ENCODE measurements at regions not wholly inside any gene's neighbourhood (a gene's known extent, or its start where the extent isn't known, plus 50 kb on each side); places are given as distances from the start of the nearest gene placed in this dataset.

- WGBS, 2 experiments (ENCODE audit: extremely low coverage in 2 of 2, insufficient read length in 1 of 2) = 67% methylated on average over 3 of the region's 7 CpGs; no CpG with 5 or more reads in 1 of the 2 experiments
- Histone ChIP-seq H3K9me1 (ENCODE audit: insufficient read depth, low read length) (no peaks in the 10 kb centered on the region), H4K20me1 (ENCODE audit: insufficient read depth, low read length) (no peaks in the 10 kb centered on the region), H2AK5ac (ENCODE audit: low read depth, low read length) (no peak overlapping the region), H3K9ac (ENCODE audit: low read depth, low read length) (no peak overlapping the region), H4K91ac (ENCODE audit: insufficient read depth, low read depth, low read length) (no peak overlapping the region), H3K36me3 (ENCODE audit: control insufficient read depth, insufficient read depth, low read length) (no peaks in the 10 kb centered on the region), H2BK5ac (ENCODE audit: low read depth, low read length, poor library complexity, severe bottlenecking) (no peak overlapping the region), H2AFZ (replicated peaks; ENCODE audit: low read length, poor library complexity) (no peak overlapping the region), H2BK20ac (ENCODE audit: low read depth, low read length) (no peak overlapping the region), H3K4ac (ENCODE audit: low read depth, low read length) (no peak overlapping the region), H3K56ac (ENCODE audit: extremely low read depth, insufficient read depth, low read length) (no peak overlapping the region), H2AK9ac (replicated peaks; ENCODE audit: low read depth, low read length, poor library complexity) (no peak overlapping the region), H3K23ac (ENCODE audit: low read depth, low read length) (no peak overlapping the region), H2BK120ac (ENCODE audit: low read depth, low read length) (no peak overlapping the region), H3K4me1 (ENCODE audit: control insufficient read depth, insufficient read depth, low read length) (no peaks in the 10 kb centered on the region), H3K4me3 (ENCODE audit: insufficient read depth, low read depth, low read length) (no peak overlapping the region), H3K27ac (ENCODE audit: insufficient read depth, low read length) (no peak overlapping the region), H4K5ac (ENCODE audit: low read depth, low read length) (no peak overlapping the region), H2BK15ac (ENCODE audit: low read depth, low read length) (no peak overlapping the region), H3K79me1 (ENCODE audit: low read depth in 1 of 2, low read length in 2 of 2) (no peaks in the 10 kb centered on the region), H3K14ac (replicated peaks; ENCODE audit: low read depth, low read length) (no peak overlapping the region), H3K27me3 (ENCODE audit: control insufficient read depth, insufficient read depth, low read length) (no peaks in the 10 kb centered on the region), H4K8ac (ENCODE audit: low read depth in 2 of 2, low read length in 2 of 2) (no peak overlapping the region), H3K18ac (ENCODE audit: low read depth, low read length) (no peak overlapping the region), H3K9me3 (ENCODE audit: control insufficient read depth, insufficient read depth, low read length) (no peaks in the 10 kb centered on the region), H3K4me2 (ENCODE audit: low read depth, low read length) (no peak overlapping the region)
- intact Hi-C loops (cut with micrococcal nuclease) = no loop called here
- TF ChIP-seq CEBPB (IDR thresholded peaks at IDR 0.05; ENCODE audit: low read depth, low read length) (no peak), RCOR1 (IDR thresholded peaks at IDR 0.05; ENCODE audit: insufficient replicate concordance, low read length) (no peak), MAZ (IDR thresholded peaks at IDR 0.05; ENCODE audit: borderline replicate concordance, low read depth, low read length) (no peak), FOS (IDR thresholded peaks at IDR 0.05; ENCODE audit: low read depth, low read length) (no peak), CTCF (conservative IDR thresholded peaks at IDR 0.05; ENCODE audit: low read depth, low read length) (no peak), BHLHE40 (IDR thresholded peaks at IDR 0.05; ENCODE audit: low read depth, low read length) (no peak), USF2 (IDR thresholded peaks at IDR 0.05; ENCODE audit: low read depth, low read length) (no peak), SMC3 (IDR thresholded peaks at IDR 0.05; ENCODE audit: low read depth, low read length) (no peak), CHD1 (IDR thresholded peaks at IDR 0.05; ENCODE audit: low read depth, low read length) (no peak)
- BruUV-seq (replicated peaks) = no TSS peak
- ATAC-seq (ENCODE audit: low read depth) (no peak), DNase-seq (no peak)
- dilution Hi-C loops (cut with HindIII; ENCODE audit: low sequenced_read_pairs, unreplicated experiment) = no loop called here
- CTCF ChIA-PET = no interaction called here
- in situ Hi-C loops (cut with MboI; ENCODE audit: low sequenced_read_pairs) = no loop called here
- POLR2A ChIA-PET (ENCODE audit: unreplicated experiment) = no interaction called here
These were observed 388.0 kb downstream of the TMEM232 start for GRCh38 chr5:110338341-110339083.

Data from IMR-90 (cell line).